ENCODE measurements at regions not wholly inside any gene's neighbourhood (a gene's known extent, or its start where the extent isn't known, plus 50 kb on each side); places are given as distances from the start of the nearest gene placed in this dataset.
"Not testable (repeated sequence)": the region's sequence is repeated elsewhere in the genome, so short reads cannot be mapped to it uniquely, and the experiment has no call there.

DNA sequence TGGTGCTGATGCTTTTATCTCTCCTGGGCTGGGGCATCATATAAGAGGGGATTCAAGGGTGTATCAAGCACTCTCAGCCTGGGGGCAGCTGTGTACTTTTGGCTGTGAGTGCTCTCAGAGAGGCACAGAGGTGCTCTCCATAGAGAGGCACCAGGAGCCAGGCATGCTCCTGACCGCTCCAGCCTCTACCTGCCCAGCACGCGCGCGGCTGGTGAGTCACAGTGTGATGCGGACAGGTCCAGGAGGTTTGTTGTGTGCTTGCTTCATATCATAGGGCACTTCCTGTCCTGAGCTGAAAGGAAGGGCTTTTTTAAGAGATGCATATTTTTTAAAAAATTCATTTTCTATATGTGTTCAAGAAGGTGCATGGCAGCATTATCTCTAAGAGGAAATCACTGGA lies 93.6 kb upstream of the BCAR3 start:
- CTCF ChIA-PET: no interaction called here
- POLR2A ChIA-PET: no interaction called here

DNA sequence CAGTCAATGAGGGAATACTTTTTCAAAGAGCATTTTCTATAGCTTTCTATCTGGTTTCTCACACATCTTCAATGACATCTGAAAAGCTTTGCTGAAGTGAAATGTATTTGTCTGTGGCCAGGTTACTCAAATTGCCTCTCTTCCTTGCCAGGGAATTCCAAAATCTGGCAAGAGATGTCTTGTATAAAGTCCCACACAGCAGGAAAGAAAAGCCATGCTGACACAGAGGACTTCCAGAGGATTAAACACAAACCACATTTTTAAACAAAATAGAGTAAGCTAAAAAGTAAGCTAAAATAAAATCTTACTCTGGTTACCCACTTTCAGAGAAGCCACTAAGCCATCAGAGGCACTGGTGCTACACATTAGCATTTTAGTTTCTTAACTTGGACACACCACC lies 93.1 kb upstream of the BCAR3 start:
- CTCF ChIA-PET: no interaction called here
- POLR2A ChIA-PET: no interaction called here

DNA sequence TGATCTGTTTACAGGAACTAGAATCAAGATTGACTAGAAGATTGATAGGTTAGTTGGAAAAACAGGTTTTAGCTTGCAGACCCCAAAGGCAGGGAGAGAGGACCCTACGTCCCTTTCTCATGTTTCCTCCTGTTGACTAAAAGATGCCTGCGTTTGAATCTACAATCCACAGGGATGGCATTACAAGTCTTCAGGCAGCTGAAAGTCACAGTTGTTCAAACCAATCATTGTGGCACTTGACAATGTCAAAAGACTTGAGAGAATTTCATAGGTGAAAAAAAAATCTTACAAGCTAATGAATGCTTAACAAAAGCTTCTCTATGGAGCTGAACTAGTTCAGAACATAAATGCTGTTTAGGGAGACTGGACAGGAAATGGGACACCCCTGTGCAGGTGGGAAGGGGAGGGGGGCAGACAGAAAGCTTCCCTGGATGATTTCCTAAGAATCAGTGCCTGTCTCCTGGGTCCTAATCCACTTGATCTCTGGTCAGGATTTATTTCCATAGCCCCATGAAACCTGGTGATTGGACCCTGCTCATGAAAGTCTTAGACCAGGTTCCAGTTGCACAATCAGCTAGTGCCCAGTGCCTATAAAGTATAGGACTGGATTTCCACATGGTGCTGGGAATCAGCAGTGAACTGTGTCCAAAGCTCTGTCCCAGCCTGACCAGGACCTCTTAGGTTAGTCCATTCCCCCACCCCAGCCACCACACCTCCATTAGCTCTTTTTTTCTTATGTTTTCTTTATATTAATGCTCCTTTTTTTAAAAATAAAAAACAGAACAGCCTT lies 91.6 kb upstream of the BCAR3 start:
- ChIA-PET CTCF (no interaction called here), POLR2A (no interaction called here)

DNA sequence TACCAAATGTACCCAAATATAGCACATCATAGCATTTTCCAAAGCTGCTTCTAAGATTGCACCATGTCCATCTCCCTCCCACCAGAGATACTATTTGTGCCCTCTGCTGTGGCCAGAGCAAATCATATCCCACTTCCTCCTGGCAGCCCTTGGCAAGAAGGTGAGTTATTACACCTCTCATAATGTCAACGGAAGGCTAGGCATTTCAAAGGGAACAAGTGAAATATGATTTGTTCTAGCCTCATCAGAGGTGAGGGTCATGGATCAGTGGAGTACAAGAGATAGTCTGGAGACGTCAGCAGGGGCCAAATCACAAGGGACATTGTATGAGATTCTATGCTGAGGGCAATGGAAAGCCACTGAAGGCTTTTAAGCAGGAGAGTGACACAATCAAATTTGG lies 90.2 kb upstream of the BCAR3 start:
- ChIA-PET CTCF (no interaction called here), POLR2A (no interaction called here)

DNA sequence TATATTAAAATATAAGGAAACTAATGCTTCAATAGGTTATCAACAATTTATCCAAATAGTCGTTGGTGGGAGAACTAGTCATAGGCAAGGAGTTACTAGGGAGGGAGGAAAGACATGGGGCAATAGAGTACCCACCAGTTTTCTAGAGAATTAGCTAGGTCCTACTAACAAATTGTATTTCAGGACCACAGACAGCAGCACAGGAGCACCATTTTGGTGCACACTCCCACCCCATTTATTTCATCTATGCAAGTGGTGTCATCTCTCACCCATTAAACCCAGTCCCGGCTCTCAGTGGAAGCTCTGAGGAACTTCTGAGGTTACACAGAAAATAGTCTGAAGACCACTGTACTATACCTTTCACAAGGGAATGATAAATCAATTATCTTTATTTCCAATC lies 89.0 kb upstream of the BCAR3 start:
- ChIA-PET POLR2A (no interaction called here), CTCF (no interaction called here)

DNA sequence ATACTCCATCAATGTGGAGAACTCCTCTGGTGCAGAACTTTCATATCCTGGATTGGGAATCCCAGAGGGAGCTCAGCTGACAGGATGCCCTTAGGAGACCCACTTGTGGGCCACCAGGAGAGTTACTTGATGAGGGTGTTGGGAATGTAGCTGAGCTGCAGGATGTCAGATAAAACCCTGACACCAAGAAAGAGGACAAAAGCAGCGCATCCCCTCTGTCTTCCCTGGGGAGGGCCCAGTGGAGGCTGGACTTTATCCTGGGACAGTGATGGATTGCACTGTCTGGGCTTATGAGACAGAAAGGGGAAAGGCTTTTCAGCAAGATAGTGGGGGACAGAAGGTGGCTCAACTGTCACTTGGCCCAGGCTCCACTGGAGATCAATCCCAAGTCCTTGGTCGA lies 88.1 kb upstream of the BCAR3 start:
- POLR2A ChIA-PET: no interaction called here
- CTCF ChIA-PET: no interaction called here

DNA sequence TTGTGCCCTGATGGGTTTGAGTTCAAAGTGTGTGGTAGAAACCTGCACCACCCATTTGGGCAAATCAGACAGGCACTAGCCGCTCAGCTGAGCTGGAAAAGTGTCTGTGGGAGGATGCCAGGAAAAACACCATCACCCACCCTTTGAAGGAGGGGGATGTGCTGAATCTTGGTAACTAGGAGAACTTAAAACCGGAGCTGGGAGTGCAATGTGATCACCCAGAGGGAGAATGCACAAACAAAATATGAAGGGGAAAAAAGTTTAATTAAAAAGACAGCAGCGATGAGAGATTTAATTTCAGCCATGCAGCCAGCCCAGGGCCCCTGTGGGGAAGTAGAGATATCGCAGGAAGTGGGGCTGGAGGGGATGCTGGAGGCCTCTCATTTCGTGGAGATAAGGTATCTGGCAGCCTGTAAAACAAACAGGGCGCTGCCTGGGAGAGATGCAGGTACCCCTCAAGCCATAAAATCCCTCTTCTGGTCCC lies 86.8 kb upstream of the BCAR3 start:
- ChIA-PET CTCF (no interaction called here), POLR2A (no interaction called here)

DNA sequence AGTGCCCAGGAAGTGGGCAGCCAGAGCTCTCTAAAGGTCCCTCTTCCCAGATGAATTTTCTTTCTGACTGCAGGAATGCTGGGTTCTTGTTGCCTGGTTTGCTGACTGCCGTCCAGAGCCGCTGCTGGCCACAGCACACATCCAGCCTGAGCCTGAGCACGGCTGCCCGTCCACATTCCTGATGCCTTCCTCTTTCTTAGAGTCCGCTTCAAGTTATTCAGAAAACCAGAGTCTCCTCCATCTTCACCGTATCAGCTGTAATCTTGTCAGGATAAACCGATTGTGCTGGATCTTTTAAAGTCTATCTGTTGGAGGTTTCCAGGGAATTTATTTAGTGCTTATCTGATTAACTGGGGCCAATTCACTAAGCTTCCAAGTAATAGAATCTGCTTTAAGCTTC lies 84.8 kb upstream of the BCAR3 start:
- ChIA-PET POLR2A (no interaction called here), CTCF (no interaction called here)

DNA sequence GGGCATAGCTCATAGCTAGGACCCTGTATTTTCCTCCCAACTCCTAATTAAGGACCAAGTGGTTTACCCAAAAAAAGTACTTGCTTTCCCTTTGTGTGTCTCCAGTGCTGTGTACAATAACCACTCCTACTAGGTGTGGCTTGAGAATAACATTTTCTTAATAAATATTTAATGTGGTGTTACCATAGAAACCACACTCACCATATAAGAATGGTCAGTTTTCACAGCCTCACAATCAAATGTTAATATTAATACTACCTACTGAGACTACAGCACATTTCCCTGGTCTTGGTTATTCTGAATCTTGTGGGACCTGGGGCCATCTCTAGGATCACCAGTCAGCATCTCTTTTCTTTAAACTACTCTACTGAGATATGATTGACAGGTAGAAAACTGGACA lies 83.5 kb upstream of the BCAR3 start:
- ChIA-PET POLR2A (no interaction called here), CTCF (no interaction called here)

DNA sequence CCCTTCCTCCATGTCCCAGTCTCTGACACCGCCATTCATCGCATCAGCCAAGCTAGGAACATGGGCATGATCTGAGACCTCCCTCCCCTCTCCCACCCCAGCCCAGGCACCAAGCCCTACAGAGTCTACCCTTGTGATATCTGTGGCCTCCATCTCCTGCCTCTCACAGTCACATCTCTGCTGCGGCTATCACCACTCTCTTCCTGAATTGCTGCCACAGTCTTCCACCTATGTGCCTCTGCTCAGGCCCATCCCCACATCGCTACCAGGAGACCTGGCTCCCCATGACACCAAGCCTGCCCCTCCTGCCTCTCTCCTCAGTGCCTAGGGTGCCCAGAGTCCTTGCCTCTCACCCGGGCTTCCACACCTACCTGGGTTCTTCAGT lies 82.7 kb upstream of the BCAR3 start:
- CTCF ChIA-PET: no interaction called here

DNA sequence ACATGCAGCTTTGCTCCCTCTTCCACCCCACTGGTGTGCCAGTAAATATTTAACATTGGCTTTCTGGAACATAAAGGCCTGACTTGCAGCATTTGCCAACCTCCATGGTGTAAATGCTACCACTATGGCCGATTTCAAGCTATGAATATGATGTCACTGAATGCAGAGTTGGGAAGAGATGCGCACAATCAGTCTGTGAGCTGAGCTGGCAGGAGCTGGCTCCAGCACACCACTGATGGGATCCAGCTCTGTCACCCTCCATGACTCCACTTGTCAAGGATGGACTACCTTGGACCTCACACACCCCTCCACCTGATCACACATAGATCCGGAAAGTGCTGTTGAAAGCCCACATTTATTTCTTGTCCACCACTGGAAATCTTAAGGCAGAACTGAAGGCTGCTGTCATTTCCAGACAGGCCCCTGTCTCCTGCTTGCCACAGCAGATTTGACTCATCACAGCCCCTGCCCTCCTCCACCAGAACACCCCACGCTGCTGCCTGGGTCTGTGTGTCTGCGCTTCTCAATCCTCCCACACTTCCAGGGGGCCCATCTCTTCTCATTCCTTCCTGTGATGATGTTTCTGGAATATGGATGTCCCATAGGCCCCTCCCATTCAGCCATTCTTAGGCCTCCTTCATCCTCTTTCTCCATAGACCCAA lies 82.2 kb upstream of the BCAR3 start:
- ChIA-PET CTCF (interaction anchor here (0.6 kb wide), 1 partner anchor 91 kb away, joined by 3 read pairs; no protein-coding TSS in a partner anchor), POLR2A (no interaction called here)

More for the DNA sequence above, 82.7 kb upstream of the BCAR3 start:
- POLR2A ChIA-PET: no interaction called here

DNA sequence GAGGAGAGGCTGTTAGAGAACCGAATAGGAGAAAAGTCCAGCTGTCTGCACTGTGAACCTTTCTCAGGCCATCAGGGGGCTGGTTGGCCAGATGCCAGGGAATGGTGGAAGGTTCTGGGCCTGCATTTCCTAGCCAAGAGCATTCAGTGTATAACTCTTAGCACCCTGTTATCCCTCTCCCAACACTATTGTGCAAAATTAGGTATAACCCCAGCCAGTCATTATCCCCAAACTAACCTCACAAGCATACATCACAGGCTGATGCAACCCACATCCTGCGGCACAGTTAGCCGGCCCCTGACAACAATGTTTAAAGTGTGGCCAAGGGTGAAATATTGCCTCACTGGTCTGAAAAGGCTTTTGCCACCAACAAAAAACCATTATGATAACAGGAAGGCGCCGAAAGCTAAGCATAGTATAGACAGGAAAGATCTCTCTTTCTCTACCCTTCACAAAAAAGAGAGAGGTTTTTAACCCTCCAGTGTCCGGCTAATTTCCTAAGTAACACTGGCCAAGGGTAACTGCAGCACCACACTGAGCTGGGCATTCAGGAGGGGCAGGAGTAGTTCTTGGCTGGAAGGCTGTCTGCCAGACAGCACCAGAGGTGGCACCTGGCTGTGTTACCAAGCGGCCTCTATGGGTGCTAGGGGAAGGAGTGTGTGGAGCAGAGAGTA lies 77.3 kb upstream of the BCAR3 start:
- POLR2A ChIA-PET: no interaction called here
- CTCF ChIA-PET: interaction anchor here (1.3 kb wide), 1 partner anchor 130 kb away, joined by 3 read pairs; no protein-coding TSS in a partner anchor

DNA sequence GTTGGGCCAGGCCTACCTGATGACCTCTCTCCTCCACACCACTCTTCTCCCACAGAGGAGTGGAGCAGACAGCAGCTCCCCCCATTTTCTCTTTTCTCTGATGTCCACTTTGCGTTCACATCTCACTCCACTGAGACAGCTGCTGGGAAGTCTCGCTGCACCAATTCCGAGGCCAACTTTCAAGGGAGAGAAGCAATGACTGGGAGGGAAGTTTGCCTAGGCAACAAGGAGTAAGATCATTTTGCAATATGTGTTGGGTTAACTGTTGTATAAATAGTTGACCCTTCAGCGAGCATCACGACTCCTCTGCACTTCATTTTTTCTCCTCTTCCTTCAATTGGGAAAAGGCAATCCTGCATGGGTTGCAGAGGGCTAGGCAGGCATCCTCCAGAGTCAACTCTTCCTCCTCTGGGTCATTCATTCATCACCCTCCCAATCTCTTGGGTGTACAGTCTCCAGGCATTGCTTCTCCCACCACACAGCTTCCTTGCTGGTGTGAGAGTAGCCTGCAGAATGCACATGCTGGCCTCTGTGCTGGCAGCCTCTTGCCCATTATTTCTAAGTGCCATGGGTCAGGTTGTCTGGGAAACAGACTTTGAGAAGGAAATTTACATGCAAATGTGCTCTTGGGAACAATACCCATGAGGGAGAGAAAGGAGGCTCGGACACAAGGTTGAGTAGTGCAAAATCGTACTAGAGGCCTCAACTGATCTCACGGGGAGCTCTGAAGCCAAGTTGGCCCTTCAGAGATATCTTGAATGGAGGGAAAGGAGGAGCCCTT lies 75.8 kb upstream of the BCAR3 start:
- POLR2A ChIA-PET: no interaction called here
- CTCF ChIA-PET: no interaction called here

DNA sequence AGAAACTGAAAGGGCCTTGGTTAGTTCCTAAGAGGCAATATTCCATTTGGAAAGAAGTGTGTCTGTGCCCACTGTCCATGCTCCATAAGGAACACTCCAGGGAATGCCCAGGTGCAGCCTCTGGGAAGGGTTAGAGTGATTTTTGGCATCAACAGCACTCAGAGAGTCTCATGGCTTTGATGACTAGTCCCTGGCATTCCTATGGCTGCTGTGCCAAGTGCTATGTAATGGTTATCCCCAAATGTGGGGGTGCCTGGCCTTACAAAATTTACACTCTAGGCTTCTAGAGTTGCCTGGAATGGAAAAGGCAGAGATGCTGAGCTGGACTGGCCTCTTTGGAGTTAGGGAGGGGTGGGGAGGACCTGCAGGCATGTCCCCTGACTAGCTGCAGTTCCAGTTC lies 75.0 kb upstream of the BCAR3 start:
- ChIA-PET POLR2A (no interaction called here), CTCF (no interaction called here)

DNA sequence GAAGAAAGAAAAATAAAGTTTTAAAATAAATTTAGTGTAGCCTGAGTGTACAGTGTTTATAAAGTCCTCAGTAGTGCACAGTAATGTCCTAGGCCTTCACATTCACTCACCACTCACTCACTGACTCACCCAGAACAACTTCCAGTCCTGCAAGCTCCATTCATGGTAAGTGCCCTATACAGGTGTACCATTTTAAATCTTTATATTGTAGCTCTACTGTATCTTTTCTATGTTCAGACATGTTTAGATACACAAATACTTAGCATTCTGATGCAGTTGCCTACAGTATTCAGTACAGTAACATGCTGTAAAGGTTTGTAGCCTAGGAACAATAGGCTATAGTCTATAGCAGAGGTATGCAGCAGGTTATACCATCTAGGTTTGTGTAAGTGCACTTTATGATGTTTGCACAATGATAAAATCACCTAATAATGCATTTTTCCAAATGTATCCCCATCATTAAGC lies 73.6 kb upstream of the BCAR3 start:
- CTCF ChIA-PET: not testable (repeated sequence)

DNA sequence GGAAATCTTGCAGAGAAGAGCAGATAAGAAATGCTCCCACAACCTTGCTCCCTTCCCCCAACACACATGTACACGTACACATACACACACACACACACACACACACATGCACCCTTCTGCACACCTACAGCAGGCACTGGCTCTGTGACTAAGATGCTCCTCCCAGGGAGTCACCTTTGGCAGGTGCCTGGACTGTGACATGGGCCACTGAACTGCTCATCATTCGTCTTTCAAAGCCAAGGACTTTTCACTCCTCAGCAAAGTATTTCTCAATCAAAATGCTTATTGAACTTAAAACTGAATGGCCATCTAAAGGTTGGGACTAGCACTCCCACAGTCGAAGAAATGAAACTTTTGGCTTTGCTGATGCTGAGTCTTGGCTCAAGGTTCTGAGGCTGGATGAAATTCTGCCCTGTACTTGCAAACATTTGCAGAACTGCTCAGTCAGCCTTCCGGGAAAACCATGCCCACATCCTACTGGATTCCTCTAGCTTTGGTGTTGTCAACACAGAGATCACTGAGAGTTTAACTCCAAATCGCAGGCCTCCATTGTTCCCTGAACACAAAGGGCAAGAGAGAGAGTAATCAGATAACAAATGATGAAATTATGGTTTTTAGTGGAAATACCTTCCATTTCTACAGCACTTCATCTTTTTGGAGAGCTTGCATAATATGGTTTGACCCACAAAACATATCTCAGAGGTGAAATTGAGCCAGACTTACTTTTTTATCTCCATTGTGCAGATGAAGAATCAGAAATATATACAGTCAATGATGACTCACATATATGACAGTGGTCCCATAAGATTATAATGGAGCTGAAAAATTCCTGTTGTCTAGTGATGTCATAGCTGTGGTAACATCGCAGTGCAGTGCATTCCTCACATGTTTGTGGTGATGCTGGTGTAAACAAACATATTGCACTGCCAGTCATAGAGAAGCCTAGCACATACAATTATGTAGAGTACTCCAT lies 72.4 kb upstream of the BCAR3 start:
- CTCF ChIA-PET: no interaction called here
- POLR2A ChIA-PET: no interaction called here

More for the DNA sequence above, 73.6 kb upstream of the BCAR3 start:
- POLR2A ChIA-PET: not testable (repeated sequence)

DNA sequence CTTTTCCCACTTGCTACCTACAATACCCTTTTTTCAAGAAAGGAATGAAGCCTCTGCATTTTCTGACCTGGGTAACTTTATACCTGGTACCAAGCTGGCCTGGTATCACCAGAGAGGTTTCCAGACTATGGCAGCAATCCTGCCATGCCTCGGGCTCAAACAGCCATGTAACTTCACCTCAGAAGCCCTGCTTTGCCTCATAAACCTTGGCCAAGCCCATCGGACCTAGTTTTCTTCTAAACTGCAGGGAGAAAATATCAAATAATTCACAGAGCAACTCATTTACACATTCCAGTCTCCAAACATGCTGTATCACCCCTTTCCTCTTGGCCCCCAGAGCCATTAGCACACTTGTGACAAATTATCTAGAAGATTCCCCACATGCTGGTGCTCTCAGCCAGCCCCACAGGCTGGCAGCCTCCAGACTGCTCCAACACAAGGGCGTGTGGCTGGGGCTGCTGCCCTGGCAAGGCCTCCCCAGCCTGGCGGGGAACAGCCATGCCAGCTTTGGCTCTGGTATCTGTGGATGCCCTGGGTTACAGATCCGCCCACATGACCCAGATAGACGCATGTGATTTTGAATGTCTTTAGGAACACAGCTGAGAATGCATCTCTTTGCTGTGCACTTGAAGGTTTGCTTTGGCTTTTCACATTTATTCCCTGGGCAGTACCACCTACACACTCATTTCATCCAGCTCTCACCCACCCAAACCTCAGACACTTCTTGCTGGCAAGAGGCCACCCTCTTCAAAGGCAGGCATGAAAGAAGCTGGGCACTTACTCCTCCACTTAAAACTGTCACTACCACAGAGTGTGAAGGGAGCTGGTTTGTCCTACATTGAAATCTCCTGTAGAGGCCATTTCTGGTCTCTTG lies 70.0 kb upstream of the BCAR3 start:
- CTCF ChIA-PET: no interaction called here
- POLR2A ChIA-PET: no interaction called here

DNA sequence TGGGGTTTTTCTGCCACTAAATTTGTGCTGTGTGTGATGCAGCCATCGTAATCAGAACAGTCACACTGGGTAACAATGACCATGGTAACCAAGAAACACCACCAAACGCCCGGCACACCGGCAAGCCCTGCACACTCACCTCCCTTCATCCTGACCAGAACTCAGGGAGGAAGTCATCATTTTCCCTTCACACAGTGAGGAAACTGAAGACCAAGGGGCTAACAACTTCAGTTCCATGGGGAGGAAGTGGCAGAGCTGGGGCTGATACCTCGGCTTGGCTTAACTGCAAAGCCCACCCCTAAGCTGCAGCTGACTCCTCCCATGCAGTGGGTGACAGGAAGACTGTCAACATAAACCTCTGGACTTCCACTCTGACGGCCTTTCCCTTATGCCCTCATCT lies 69.3 kb upstream of the BCAR3 start:
- POLR2A ChIA-PET: no interaction called here
- CTCF ChIA-PET: no interaction called here
